ENCODE measurements at regions not wholly inside any gene's neighbourhood (a gene's known extent, or its start where the extent isn't known, plus 50 kb on each side); places are given as distances from the start of the nearest gene placed in this dataset.

DNA sequence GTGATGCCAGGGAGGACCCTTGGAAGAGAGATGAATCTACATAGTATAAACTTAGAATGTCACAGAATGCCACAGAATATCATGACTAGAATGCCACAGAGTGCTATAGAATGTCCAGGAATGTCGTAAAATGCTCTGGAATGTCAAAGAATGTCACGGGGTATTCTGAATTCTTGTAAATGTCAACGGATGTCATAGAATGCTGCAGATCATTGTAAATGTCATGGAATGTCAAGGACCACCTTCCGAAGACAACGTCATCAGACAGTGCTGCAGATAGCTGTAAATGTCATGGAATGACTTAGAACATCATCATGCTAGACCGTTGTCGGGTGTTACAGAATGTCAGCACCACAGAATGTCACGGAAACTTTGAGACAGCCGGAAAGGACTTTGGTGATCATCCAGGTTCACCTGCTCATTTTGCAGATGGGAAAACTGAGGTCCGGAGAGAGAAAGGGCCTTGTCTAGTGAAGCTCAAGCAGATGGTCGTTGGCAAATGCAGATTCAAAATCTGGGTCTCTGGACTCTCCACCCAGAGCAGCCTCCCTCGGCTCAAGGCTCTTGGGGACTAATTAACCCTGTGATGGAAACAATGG lies 117.1 kb downstream of the LHX2 start:
- TF ChIP-seq, protein P1, sequence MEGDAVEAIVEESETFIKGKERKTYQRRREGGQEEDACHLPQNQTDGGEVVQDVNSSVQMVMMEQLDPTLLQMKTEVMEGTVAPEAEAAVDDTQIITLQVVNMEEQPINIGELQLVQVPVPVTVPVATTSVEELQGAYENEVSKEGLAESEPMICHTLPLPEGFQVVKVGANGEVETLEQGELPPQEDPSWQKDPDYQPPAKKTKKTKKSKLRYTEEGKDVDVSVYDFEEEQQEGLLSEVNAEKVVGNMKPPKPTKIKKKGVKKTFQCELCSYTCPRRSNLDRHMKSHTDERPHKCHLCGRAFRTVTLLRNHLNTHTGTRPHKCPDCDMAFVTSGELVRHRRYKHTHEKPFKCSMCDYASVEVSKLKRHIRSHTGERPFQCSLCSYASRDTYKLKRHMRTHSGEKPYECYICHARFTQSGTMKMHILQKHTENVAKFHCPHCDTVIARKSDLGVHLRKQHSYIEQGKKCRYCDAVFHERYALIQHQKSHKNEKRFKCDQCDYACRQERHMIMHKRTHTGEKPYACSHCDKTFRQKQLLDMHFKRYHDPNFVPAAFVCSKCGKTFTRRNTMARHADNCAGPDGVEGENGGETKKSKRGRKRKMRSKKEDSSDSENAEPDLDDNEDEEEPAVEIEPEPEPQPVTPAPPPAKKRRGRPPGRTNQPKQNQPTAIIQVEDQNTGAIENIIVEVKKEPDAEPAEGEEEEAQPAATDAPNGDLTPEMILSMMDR (IDR thresholded peaks at IDR 0.05): no peak
- no peak for TF ChIP-seq POLR2AphosphoS5 (IDR thresholded peaks at IDR 0.05)

Measured in breast epithelium (tissue), 3 donors.